ENCODE measurements at regions not wholly inside any gene's neighbourhood (a gene's known extent, or its start where the extent isn't known, plus 50 kb on each side); places are given as distances from the start of the nearest gene placed in this dataset.
A peak's percentile ranks its signal among the peaks of the same experiment; 100 is the strongest.

DNA sequence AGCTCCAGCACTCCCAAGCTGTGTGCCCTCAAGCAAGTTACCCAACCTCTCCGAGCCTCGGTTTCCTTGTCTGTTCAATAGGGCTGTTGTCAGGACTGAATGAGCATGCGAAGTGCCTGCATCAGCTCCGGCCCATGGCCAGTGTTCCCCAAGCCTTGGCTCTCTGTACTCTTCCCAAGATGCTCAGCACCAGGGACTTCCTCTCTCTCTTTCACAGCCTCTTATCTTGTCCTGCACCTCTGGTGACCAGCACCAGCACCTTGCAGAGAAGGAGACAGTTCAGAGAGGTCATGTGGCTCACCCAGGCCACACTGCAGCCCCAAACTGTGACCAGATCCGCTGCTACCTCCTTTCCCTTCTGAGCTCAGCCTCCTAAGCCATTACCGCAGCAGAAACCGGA lies 120.3 kb upstream of the ANO1 start:
- Mint-ChIP-seq H3K4me3 (ENCODE audit: unreplicated experiment) (no peak overlapping the region), H3K9me3 (ENCODE audit: unreplicated experiment) (peaks cover 4% of the 10 kb centered on the region), H3K4me1 (ENCODE audit: low read depth, unreplicated experiment) (peaks cover 11% of the 10 kb centered on the region), H3K27ac (ENCODE audit: unreplicated experiment) (no peak overlapping the region), H3K27me3 (ENCODE audit: low read depth, unreplicated experiment) (peaks cover 21% of the 10 kb centered on the region), H3K36me3 (ENCODE audit: low read depth, unreplicated experiment) (peaks cover 5% of the 10 kb centered on the region)
- FAIRE-seq (no peak), DNase-seq (ENCODE audit: low read depth) (no peak)
- peaks cover 18% of the 10 kb centered on the region for H3K4me1 ChIP-seq (ENCODE audit: insufficient read depth, low read length)
- H3K4me2 ChIP-seq (ENCODE audit: low read length): no peak overlapping the region
- H3K9ac ChIP-seq (ENCODE audit: low read length): no peak overlapping the region
- H3K36me3 ChIP-seq (ENCODE audit: insufficient read depth, low read length): no peaks in the 10 kb centered on the region
- H4K20me1 ChIP-seq (ENCODE audit: insufficient read depth, low read length): no peaks in the 10 kb centered on the region
- peaks cover 6% of the 10 kb centered on the region for H3K9me3 ChIP-seq (ENCODE audit: insufficient read depth, low read depth, low read length)
- H3K27me3 ChIP-seq (ENCODE audit: insufficient read depth, low read length): no peaks in the 10 kb centered on the region
- no peak overlapping the region for H3K27ac ChIP-seq (ENCODE audit: low read depth, low read length)
- H2AFZ ChIP-seq (ENCODE audit: low read depth, low read length): no peak overlapping the region
- no peaks in the 10 kb centered on the region for H3K79me2 ChIP-seq (ENCODE audit: insufficient read depth, low read length)
- no peak for TF ChIP-seq CTCF (IDR thresholded peaks at IDR 0.05; ENCODE audit: insufficient read depth, low read depth, low read length)
- TF ChIP-seq EZH2 (IDR thresholded peaks at IDR 0.05; ENCODE audit: insufficient read depth, low read length): no peak
- H3K4me3 ChIP-seq (ENCODE audit: insufficient read depth, low read depth, low read length): no peak overlapping the region

- Histone ChIP-seq H4K20me1 (ENCODE audit: insufficient read depth, low read length) (no peaks in the 10 kb centered on the region), H3K79me2 (ENCODE audit: insufficient read depth, low read length) (no peaks in the 10 kb centered on the region), H3K9me3 (ENCODE audit: insufficient read depth, low read depth, low read length) (peaks cover 6% of the 10 kb centered on the region), H3K4me1 (ENCODE audit: insufficient read depth, low read length) (peaks cover 18% of the 10 kb centered on the region), H3K27me3 (ENCODE audit: insufficient read depth, low read length) (no peaks in the 10 kb centered on the region), H2AFZ (ENCODE audit: low read depth, low read length) (no peak overlapping the region), H3K4me2 (ENCODE audit: low read length) (no peak overlapping the region), H3K9ac (ENCODE audit: low read length) (no peak overlapping the region), H3K4me3 (ENCODE audit: insufficient read depth, low read depth, low read length) (no peak overlapping the region), H3K27ac (ENCODE audit: low read depth, low read length) (no peak overlapping the region), H3K36me3 (ENCODE audit: insufficient read depth, low read length) (no peaks in the 10 kb centered on the region)
- peaks cover 11% of the 10 kb centered on the region for H3K4me1 Mint-ChIP-seq (ENCODE audit: low read depth, unreplicated experiment)
- H3K4me3 Mint-ChIP-seq (ENCODE audit: unreplicated experiment): no peak overlapping the region
- no peak for TF ChIP-seq EZH2 (IDR thresholded peaks at IDR 0.05; ENCODE audit: insufficient read depth, low read length)
- no peak overlapping the region for H3K27ac Mint-ChIP-seq (ENCODE audit: unreplicated experiment)
- H3K27me3 Mint-ChIP-seq (ENCODE audit: low read depth, unreplicated experiment): peaks cover 18% of the 10 kb centered on the region
- peak; percentile 89 for DNase-seq (ENCODE audit: low read depth)
- H3K9me3 Mint-ChIP-seq (ENCODE audit: unreplicated experiment): peaks cover 4% of the 10 kb centered on the region
- no peak for FAIRE-seq
- H3K36me3 Mint-ChIP-seq (ENCODE audit: low read depth, unreplicated experiment): peaks cover 5% of the 10 kb centered on the region
Observed at GRCh38 chr11:69958308-69958707, 119.8 kb upstream of the ANO1 start.

GRCh38 chr11:69959461-69959860 lies 118.7 kb upstream of the ANO1 start:
- peaks cover 5% of the 10 kb centered on the region for H3K36me3 Mint-ChIP-seq (ENCODE audit: low read depth, unreplicated experiment)
- H3K4me2 ChIP-seq (ENCODE audit: low read length): no peak overlapping the region
- peaks cover 14% of the 10 kb centered on the region for H3K27me3 Mint-ChIP-seq (ENCODE audit: low read depth, unreplicated experiment)
- H3K79me2 ChIP-seq (ENCODE audit: insufficient read depth, low read length): no peaks in the 10 kb centered on the region
- H3K27ac Mint-ChIP-seq (ENCODE audit: unreplicated experiment): no peak overlapping the region
- no peaks in the 10 kb centered on the region for H4K20me1 ChIP-seq (ENCODE audit: insufficient read depth, low read length)
- no peak for DNase-seq (ENCODE audit: low read depth)
- H3K36me3 ChIP-seq (ENCODE audit: insufficient read depth, low read length): no peaks in the 10 kb centered on the region
- H3K4me3 Mint-ChIP-seq (ENCODE audit: unreplicated experiment): no peak overlapping the region
- no peak for TF ChIP-seq CTCF (IDR thresholded peaks at IDR 0.05; ENCODE audit: insufficient read depth, low read depth, low read length)
- TF ChIP-seq EZH2 (IDR thresholded peaks at IDR 0.05; ENCODE audit: insufficient read depth, low read length): no peak
- no peak overlapping the region for H2AFZ ChIP-seq (ENCODE audit: low read depth, low read length)
- no peak for FAIRE-seq
- no peak overlapping the region for H3K9ac ChIP-seq (ENCODE audit: low read length)
- peaks cover 13% of the 10 kb centered on the region for H3K4me1 Mint-ChIP-seq (ENCODE audit: low read depth, unreplicated experiment)
- peaks cover 4% of the 10 kb centered on the region for H3K9me3 Mint-ChIP-seq (ENCODE audit: unreplicated experiment)
- H3K4me1 ChIP-seq (ENCODE audit: insufficient read depth, low read length): peaks cover 18% of the 10 kb centered on the region
- no peak overlapping the region for H3K27ac ChIP-seq (ENCODE audit: low read depth, low read length)
- peaks cover 6% of the 10 kb centered on the region for H3K9me3 ChIP-seq (ENCODE audit: insufficient read depth, low read depth, low read length)
- H3K4me3 ChIP-seq (ENCODE audit: insufficient read depth, low read depth, low read length): no peak overlapping the region
- no peaks in the 10 kb centered on the region for H3K27me3 ChIP-seq (ENCODE audit: insufficient read depth, low read length)
